T-helper 17 cell (primary cell): ENCODE measurements at regions not wholly inside any gene's neighbourhood (a gene's known extent, or its start where the extent isn't known, plus 50 kb on each side); places are given as distances from the start of the nearest gene placed in this dataset.
"Not testable (repeated sequence)": the region's sequence is repeated elsewhere in the genome, so short reads cannot be mapped to it uniquely, and the experiment has no call there.

Source experiments
- ATAC-seq: fragments of 150-1000 bp; cut with Tn5 transposase; 2 replicates; pipeline ENCODE4 v1.10.0; 2021; ENCODE audit warnings: mild to moderate bottlenecking, moderate library complexity
- DNase-seq, 3 donors: peaks; one replicate each; pipeline versions ENCODE4 v3.0.0 to v3.0.0-alpha.2; 2020 to 2021
- H3K9me3 ChIP-seq: one replicate; pipeline ENCODE4 v1.7.0; 2013; ENCODE audit warnings: low read length, mild to moderate bottlenecking; ENCODE audit not compliant: control insufficient read depth, poor library complexity, severe bottlenecking
- H3K27ac Mint-ChIP-seq: one replicate; pipeline ENCODE4 v1.8.0; 2022; ENCODE audit warnings: mild to moderate bottlenecking, moderate library complexity, mixed read lengths
- H3K27me3 Mint-ChIP-seq: one replicate; pipeline ENCODE4 v1.8.0; 2022; ENCODE audit warnings: mixed read lengths
- H3K36me3 Mint-ChIP-seq: one replicate; pipeline ENCODE4 v1.8.0; 2022; ENCODE audit warnings: low read depth, mixed read lengths
- H3K4me1 Mint-ChIP-seq: one replicate; pipeline ENCODE4 v1.8.0; 2022; ENCODE audit warnings: mild to moderate bottlenecking, mixed read lengths
- H3K4me3 Mint-ChIP-seq: one replicate; pipeline ENCODE4 v1.8.0; 2022; ENCODE audit warnings: mild to moderate bottlenecking, moderate library complexity, mixed read lengths

DNA sequence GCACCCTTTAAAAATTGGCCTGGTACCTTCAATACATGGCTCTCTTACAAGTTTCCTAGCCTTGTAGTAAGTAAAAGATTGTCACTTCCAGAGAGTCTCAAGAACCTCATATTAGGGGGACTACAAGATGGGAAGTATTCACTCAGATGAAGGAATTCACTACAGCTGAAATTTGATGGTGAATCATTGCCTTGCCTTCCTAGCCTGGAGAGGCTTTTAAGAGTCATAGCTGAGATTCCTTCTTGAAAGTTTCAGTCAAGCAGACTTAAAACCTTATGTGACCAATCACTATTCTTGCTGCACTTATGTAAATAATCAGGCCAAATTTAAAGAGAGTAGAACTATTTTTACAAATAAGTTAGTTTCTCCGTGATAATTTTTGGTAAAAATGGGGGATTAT is 451.6 kb downstream of the TRHDE start:
- Mint-ChIP-seq H3K4me3 (no peak overlapping the region), H3K4me1 (no peaks in the 10 kb centered on the region), H3K27ac (no peak overlapping the region), H3K36me3 (no peaks in the 10 kb centered on the region), H3K27me3 (no peaks in the 10 kb centered on the region)
- H3K9me3 ChIP-seq, result no peaks in the 10 kb centered on the region
- DNase-seq (no peak), ATAC-seq (no peak)

DNA sequence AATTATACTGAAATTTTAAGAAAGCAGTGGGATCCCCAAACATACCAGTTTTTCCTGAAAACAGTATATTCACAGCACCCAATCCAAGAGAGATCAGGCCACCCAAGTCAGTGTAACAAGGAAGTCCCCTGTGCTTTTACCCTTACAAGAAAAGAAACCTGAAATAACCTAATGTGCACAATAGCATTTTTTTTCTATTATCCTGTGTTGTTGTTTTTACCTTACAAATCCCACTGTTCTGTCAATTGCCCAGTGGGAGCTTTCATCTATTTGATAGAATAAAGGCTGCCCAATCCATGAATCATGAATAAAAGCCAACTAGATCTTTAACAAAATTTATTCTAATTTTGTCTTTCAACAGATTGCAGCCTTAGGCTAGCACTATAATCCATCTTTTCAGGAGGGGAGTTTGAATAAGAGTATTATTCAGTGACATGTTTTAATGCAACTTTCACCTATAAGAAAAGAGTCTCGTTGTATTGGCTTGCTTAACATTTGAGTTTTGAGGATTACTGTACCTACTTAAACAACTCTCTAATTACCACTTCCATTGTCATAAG is 457.4 kb downstream of the TRHDE start:
- H3K27me3 Mint-ChIP-seq, result no peaks in the 10 kb centered on the region
- DNase-seq (no peak), ATAC-seq (no peak)
- H3K4me3 Mint-ChIP-seq, result no peak overlapping the region
- no peaks in the 10 kb centered on the region for H3K36me3 Mint-ChIP-seq
- no peaks in the 10 kb centered on the region for H3K4me1 Mint-ChIP-seq
- H3K27ac Mint-ChIP-seq, result no peak overlapping the region
- H3K9me3 ChIP-seq, result no peaks in the 10 kb centered on the region

DNA sequence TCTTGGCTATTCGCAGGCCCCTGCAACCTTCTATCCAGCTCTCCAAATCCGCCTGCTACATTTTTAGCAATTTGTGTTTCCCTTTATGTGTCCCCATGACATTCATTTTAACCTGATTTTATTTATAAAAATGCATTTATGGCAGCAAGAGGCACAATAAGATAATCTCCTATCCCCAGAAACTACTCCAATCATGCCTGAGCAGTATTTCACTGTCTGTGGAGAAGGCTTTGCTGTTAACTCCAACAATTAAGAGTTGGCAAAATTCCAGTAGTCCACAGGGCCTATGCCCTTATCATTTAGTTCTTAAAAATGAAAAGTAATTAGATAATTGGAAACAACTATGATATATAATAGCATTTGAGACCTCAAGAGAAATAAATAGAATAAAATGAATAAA is 462.4 kb downstream of the TRHDE start:
- H3K4me3 Mint-ChIP-seq, result no peak overlapping the region
- no peaks in the 10 kb centered on the region for H3K9me3 ChIP-seq
- H3K27me3 Mint-ChIP-seq, result no peaks in the 10 kb centered on the region
- no peaks in the 10 kb centered on the region for H3K36me3 Mint-ChIP-seq
- DNase-seq (no peak), ATAC-seq (no peak)
- H3K4me1 Mint-ChIP-seq, result no peaks in the 10 kb centered on the region
- no peak overlapping the region for H3K27ac Mint-ChIP-seq

DNA sequence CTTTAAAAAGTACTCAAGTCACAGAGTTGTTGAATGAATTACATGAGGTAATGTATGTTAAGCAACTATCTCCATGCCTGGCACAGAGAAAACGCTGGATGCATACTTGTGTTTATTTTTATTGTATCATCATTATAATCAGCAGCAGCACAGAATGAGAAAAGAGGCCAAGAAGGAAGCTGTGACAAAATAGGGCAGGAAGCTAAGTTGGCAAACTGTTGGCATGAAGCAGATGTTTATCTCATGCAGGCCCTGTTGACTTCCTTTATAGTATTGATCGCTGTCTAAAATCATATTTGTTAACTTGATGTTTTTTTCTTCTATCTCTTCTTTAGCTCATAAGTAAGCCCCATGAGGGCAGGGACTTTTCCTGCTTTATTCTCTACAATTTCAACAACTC is 466.6 kb downstream of the TRHDE start:
- H3K36me3 Mint-ChIP-seq, result no peaks in the 10 kb centered on the region
- ATAC-seq, result no peak
- DNase-seq, result no peak
- no peaks in the 10 kb centered on the region for H3K27me3 Mint-ChIP-seq
- H3K4me3 Mint-ChIP-seq, result no peak overlapping the region
- H3K4me1 Mint-ChIP-seq, result no peaks in the 10 kb centered on the region
- H3K27ac Mint-ChIP-seq, result no peak overlapping the region
- no peaks in the 10 kb centered on the region for H3K9me3 ChIP-seq

DNA sequence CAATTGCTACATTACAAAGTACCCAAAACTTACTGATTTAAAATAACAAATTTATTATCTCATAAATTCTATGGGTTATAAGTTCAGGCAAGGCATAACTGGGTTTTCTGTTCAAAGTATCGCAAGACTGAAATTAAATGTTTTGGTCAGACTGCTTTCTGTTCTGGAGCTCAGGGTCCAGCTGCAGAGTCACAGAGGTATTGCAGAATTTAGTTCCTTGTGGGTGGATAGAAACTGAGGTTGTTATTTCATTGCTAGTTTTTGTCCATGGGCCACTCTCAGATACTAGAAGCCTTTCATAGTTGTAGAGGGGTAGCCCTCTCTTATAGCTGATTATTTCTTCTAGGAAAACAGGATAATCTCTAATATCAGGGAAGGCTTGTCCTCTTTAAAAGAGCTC is 467.9 kb downstream of the TRHDE start:
- Mint-ChIP-seq H3K27ac (no peak overlapping the region), H3K27me3 (no peaks in the 10 kb centered on the region), H3K4me1 (no peaks in the 10 kb centered on the region), H3K36me3 (no peaks in the 10 kb centered on the region), H3K4me3 (no peak overlapping the region)
- DNase-seq, result no peak
- no peak for ATAC-seq
- no peaks in the 10 kb centered on the region for H3K9me3 ChIP-seq

DNA sequence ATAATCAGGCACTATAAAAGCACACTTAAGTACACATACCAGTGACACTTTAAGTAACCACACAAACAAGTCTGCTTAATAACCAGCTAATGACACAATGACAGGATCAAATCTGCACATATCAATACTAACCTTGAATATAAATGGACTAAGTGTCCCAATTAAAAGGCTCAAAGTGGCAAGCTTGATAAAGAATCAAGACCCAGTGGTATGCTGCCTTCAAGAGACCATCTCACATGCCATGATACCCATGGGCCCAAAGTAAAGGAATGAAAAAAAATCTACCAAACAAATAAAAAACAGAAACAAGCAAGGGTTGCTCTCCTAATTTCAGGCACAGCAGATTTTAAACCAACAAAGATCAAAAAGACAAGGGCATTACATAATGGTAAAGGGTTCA is 470.4 kb downstream of the TRHDE start:
- no peaks in the 10 kb centered on the region for H3K36me3 Mint-ChIP-seq
- no peaks in the 10 kb centered on the region for H3K27me3 Mint-ChIP-seq
- H3K9me3 ChIP-seq, result no peaks in the 10 kb centered on the region
- no peak overlapping the region for H3K27ac Mint-ChIP-seq
- H3K4me1 Mint-ChIP-seq, result no peaks in the 10 kb centered on the region
- ATAC-seq (no peak), DNase-seq (no peak)
- H3K4me3 Mint-ChIP-seq, result no peak overlapping the region

DNA sequence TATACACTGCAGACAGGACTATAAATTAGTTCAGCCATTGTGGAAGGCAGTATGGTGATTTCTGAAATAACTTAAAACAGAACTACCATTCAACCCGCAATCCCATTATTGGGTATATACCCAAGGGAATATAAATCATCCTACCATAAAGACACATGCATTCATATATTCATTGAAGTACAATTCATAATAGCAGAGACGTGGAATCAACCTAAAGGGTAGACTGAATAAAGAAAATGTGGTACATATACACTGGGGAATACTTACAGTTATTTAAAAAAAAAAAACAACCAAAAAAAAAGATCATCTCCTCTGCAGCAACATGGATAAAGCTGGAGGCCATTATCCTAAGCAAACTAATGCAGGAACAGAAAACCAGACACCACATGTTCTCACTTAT is 473.9 kb downstream of the TRHDE start:
- no peak for DNase-seq
- H3K4me1 Mint-ChIP-seq, result no peaks in the 10 kb centered on the region
- ATAC-seq, result no peak
- H3K27ac Mint-ChIP-seq, result no peak overlapping the region
- H3K36me3 Mint-ChIP-seq, result no peaks in the 10 kb centered on the region
- no peaks in the 10 kb centered on the region for H3K27me3 Mint-ChIP-seq
- H3K9me3 ChIP-seq, result no peaks in the 10 kb centered on the region
- H3K4me3 Mint-ChIP-seq, result no peak overlapping the region

DNA sequence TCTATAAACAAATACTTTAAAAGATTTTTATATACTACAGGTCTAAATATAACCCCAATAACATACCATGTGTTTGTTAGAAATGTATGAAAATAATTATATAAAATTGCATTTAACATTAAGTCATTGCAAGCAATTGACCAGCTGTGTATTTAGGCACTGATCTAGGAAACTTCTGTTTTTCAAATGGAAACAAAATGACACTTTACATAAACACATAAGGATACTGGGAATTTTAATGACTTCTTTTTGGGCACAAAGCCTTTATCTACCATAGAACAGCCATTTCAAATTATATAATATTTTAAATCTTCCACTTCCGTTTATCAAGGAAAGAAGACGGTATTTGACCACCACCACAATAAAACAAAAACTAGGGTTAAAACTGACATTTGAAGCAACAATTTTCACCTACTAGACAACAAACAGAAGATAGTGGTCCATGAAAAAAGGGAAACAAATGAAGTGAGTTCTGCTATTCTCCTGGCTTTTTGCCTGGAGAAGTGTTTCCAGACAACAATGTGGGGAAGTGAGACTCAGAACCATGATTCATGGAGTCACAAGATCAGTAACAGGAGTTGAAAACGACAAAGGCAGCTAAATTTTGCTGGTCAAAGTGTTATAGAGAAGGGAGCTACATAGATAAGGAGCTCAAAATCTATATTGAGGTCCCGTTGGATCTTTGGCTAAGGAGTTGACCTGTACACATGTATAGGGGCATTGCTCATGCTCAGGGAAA is 475.1 kb downstream of the TRHDE start:
- no peak for ATAC-seq
- no peak for DNase-seq
- no peak overlapping the region for H3K27ac Mint-ChIP-seq
- no peak overlapping the region for H3K4me3 Mint-ChIP-seq
- H3K36me3 Mint-ChIP-seq, result no peaks in the 10 kb centered on the region
- H3K4me1 Mint-ChIP-seq, result no peaks in the 10 kb centered on the region
- no peaks in the 10 kb centered on the region for H3K9me3 ChIP-seq
- no peaks in the 10 kb centered on the region for H3K27me3 Mint-ChIP-seq

DNA sequence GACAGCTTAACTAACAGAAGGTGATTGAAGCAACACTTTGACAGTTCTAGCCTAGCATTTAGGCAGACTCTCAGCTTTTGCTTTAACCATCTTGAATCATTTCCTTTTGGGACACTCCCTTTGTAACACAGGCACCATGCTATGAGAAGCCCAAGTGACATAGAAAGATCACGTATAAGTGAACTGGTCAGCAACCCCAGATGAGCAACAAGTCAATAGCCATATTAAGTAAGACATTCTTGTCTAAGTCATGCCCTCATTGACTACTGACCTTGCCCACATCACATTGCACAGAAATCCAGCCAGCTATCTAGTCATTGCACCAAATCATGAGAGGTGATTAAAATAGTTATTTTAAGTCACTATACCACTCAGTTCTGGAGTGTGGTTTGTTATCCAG is 476.8 kb downstream of the TRHDE start:
- H3K27ac Mint-ChIP-seq, result no peak overlapping the region

DNA sequence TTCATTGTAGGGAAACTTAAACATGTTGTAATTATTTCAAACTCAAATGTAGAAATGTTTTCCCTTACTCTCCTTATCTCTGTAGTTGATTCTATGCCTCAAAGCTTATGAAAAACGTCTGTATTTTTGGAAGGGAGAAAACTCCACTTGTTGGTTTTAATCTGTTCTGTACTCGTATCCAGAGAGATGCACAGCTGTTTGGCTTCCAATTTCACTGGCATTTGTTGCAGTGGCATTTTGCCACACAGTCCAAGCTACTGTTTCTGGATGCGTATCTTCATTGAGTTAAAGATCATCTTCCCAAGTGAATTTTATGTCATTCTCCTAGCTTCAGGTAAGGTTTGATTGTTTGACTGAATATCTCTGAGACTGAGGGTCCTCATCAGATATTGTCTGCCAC is 481.4 kb downstream of the TRHDE start:
- no peaks in the 10 kb centered on the region for H3K36me3 Mint-ChIP-seq
- no peak for DNase-seq
- H3K27me3 Mint-ChIP-seq, result no peaks in the 10 kb centered on the region
- no peaks in the 10 kb centered on the region for H3K9me3 ChIP-seq
- ATAC-seq, result no peak
- H3K4me1 Mint-ChIP-seq, result no peaks in the 10 kb centered on the region
- no peak overlapping the region for H3K27ac Mint-ChIP-seq
- H3K4me3 Mint-ChIP-seq, result no peak overlapping the region

More for the DNA sequence above, 476.8 kb downstream of the TRHDE start:
- Mint-ChIP-seq H3K4me1 (no peaks in the 10 kb centered on the region), H3K36me3 (no peaks in the 10 kb centered on the region), H3K4me3 (no peak overlapping the region), H3K27me3 (no peaks in the 10 kb centered on the region)
- DNase-seq, result no peak
- ATAC-seq, result no peak
- no peaks in the 10 kb centered on the region for H3K9me3 ChIP-seq

DNA sequence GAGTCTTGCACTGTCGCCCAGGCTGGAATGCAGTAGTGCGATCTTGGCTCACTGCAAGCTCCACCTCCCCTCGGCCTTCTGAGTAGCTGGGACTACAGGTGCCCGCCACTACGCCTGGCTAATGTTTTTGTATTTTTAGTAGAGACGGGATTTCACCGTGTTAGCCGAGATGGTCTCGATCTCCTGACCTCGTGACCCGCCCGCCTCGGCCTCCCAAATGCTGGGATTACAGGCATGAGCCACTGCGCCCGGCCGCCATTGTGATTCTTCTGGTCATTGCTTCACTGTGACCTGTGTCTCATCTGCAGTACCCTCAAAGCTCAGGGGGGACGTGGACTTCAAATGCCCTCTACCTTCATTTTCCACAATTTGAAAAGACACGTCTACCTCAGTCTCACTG is 481.9 kb downstream of the TRHDE start:
- H3K4me1 Mint-ChIP-seq, ATAC-seq, H3K4me3 Mint-ChIP-seq, H3K36me3 Mint-ChIP-seq, H3K9me3 ChIP-seq, H3K27me3 Mint-ChIP-seq, DNase-seq, H3K27ac Mint-ChIP-seq: not testable (repeated sequence)

DNA sequence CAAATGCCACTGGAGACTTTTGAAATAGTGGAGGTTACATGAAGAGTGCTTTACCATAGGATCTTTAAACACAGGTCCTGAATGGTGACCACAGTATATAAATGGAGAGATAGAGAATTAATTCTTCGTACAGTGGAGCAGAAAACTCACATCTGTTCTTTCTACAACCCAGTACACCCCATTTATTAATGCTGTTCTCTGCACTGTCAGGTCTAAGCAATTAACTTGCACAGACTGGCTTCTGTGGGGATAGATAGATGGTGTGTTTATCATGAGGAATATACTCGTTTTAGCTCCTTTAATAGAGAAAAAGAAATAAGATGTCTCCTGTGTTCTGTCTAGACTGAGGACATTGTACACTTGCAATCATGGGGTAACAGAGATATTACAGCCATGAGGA is 494.3 kb downstream of the TRHDE start:
- H3K27ac Mint-ChIP-seq, result no peak overlapping the region
- ATAC-seq (no peak), DNase-seq (no peak)
- H3K36me3 Mint-ChIP-seq, result no peaks in the 10 kb centered on the region
- H3K4me3 Mint-ChIP-seq, result no peak overlapping the region
- no peaks in the 10 kb centered on the region for H3K27me3 Mint-ChIP-seq
- no peaks in the 10 kb centered on the region for H3K4me1 Mint-ChIP-seq
- no peaks in the 10 kb centered on the region for H3K9me3 ChIP-seq

DNA sequence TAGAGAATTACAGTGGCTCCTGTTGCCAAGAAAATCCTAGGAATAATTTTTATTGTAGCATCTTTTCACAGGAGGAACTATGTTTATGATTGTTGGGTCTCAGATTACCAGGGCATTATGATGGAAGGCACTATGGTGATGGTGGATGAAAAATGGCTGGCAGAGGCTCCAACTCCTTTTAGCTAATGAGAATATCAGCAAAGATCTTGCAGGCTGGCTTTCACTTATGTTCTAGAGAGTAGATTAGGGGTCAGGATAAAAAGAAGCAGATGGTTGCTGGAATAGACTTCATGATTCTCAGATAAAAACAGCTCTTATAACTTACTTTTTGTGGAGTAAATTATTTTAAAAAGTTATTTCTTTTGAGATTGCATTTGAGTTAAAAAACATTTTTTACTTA is 501.9 kb downstream of the TRHDE start:
- Mint-ChIP-seq H3K27ac (no peak overlapping the region), H3K4me3 (no peak overlapping the region), H3K27me3 (no peaks in the 10 kb centered on the region), H3K36me3 (no peaks in the 10 kb centered on the region), H3K4me1 (no peaks in the 10 kb centered on the region)
- H3K9me3 ChIP-seq, result no peaks in the 10 kb centered on the region
- DNase-seq (no peak), ATAC-seq (no peak)

DNA sequence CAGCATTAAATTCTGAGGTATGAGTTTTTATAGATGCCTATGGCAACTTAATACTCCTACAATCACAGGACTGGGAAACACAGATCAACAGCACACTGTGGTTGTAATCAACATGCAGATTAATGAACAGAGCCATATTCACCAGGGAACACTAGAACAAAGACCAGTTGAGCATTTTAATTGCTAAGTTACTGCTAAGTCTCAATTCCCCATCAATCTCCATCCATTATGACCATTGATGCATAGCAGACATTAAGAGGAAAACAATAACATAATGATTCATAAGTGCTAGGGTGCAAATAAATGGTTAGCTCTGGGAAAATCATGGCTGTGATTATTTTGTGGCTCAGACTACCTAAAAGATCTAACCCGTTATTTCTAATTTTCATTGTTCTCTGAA is 505.6 kb downstream of the TRHDE start:
- DNase-seq (no peak), ATAC-seq (no peak)
- no peaks in the 10 kb centered on the region for H3K27me3 Mint-ChIP-seq
- H3K9me3 ChIP-seq, result no peaks in the 10 kb centered on the region
- no peaks in the 10 kb centered on the region for H3K4me1 Mint-ChIP-seq
- H3K36me3 Mint-ChIP-seq, result no peaks in the 10 kb centered on the region
- no peak overlapping the region for H3K4me3 Mint-ChIP-seq
- no peak overlapping the region for H3K27ac Mint-ChIP-seq
